GM21737 (cell line): ENCODE measurements at regions not wholly inside any gene's neighbourhood (a gene's known extent, or its start where the extent isn't known, plus 50 kb on each side); places are given as distances from the start of the nearest gene placed in this dataset.

Experiments
- ATAC-seq: cut with Tn5 transposase; IDR thresholded peaks from one replicate; pipeline ENCODE4 v1.9.1; 2021; ENCODE audit warnings: mild to moderate bottlenecking, moderate library complexity; ENCODE audit not compliant: unreplicated experiment

DNA sequence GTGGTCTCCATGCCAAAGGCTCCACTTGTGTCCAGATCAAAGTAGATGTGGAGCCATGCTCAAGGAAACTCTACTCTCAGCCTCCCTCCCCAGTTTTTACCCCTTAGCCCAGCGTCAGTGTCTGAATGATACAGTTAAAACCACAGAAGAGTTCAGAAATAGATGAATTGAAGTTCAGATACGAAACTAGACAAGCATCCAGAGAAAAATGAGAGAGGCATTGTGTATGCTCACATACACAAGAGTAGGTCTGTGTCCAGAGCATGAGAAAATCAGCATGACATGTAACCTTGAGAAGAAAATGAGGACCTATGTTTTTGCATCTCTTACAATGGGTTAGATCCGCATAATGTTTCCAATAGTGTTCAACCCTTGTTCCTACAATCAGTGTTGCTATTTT is 612.8 kb upstream of the PKDCC start:
- ATAC-seq: no peak

DNA sequence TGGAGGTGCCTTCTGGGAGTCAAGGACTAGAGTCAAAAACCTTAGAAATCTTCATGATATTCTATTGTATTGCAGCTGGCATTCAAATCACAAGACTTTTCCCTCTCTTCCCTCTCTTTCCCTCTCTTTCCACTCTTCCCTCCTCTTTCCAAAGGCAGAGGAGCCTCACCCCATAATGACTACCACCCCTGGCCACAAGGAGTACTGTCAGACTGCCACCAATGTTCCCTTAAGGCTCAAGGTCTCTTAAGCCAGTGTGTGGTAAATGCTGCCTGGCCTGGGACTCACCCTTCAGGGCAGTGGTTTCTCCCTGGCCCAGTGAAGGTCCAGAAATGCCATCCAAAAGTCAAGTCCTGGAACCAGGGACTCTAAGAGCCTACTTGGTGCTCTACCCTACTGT is 605.9 kb upstream of the PKDCC start:
- no peak for ATAC-seq

DNA sequence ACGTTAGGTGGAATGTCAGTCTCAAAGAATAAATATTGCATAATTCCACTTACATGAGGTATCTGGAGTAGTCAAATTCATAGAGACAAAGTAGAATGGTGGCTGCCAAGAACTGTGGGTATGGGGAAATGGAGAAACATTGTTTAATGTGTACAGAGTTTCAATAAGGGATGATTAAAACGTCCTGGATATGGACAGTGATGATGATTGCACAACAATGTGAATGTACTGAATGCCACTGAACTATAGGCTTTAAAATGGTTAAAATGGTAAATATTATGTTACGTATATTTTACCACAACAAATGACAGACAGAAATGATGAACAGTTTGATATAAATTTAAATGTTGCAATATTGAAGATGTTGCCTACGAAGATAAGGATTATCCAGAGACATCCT is 602.0 kb upstream of the PKDCC start:
- no peak for ATAC-seq

DNA sequence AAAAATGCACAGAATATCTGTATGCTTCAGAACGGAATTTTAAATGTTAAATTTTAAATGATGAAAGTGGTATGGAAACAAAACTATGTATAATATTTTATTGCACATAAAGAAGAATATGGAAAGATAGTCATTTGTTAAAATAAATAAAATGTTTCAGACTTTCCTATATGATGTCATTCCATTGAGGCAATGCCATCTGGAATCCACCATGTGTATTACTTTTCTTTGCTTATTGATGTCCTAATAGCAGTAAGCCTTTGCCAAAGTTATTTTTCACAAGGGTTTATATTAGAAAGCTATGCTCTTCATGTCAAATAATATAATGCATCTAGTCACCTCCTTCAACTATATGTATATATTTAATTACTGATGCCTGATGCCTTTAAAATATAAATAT is 601.6 kb upstream of the PKDCC start:
- no peak for ATAC-seq

DNA sequence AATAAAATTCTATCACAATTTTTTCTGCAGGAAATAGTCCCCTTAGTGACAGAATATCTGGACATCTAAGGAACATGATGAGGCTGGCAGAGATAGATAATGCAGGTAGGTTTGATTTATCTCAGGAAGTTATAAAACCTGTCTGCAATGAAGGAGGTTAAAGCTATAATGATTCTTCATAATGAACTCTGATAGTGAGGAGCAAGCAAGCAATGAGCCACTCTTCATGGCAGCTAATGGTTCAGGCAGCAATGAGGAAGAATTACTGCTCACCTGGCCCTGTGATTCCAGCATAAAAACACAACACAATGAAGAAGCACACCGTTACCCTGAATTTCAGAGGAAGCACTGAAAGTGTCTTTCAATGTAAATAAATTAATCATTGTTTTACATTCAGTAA is 599.6 kb upstream of the PKDCC start:
- ATAC-seq: no peak

DNA sequence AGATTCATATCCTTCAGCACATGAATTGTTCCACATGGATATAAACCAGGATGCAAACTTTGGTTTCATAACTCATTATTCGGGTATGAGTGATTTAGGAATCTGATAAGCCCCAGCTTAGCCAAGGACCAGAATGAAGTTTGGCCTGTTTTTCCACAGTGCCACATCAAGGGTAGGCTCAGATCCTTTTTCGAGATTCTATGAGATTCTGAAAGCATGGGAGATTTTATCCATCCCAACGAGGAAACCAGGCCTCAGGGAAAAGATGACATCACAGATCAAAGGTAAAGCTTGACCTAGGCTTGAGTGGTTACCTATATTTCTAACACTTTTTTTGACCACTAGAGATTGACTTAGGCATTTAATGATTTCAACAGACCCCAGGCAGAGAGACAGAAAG is 590.8 kb upstream of the PKDCC start:
- ATAC-seq: no peak

DNA sequence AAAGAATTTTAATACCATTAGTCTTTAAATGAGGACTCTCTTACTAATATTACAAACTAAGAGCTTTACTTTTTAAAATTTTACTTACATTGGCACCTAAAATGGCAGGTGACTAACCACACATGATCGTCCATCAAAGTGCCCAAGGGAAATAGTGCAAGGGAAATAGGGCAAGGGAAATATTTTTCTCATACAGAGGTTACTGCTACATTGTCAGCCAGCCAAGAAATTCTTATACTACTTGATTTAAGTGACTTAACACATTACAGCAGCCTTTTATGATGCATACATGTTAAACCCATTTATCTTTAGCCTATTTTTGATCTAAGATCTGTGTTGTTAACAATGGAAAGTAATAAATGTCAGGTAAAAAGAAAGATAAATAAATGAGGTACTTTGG is 587.2 kb upstream of the PKDCC start:
- no peak for ATAC-seq

DNA sequence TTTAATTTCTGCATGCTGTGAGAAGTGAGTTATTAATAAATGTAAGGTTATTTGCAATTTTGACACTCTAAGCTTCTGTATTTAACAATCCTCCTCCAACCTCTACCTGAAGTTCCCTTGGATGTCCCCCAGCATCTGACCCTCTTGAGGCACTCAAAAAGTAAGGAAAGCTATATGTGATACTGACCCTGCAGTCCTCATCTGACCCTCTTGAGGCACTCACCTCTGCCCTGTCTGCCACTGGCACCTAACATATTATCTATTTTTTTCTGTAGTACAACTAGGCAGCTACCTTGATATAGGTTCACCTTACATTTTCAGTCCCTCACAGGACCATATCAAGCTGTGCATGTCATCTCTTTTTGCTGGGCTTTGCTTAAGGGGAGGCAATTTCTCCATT is 583.4 kb upstream of the PKDCC start:
- no peak for ATAC-seq

DNA sequence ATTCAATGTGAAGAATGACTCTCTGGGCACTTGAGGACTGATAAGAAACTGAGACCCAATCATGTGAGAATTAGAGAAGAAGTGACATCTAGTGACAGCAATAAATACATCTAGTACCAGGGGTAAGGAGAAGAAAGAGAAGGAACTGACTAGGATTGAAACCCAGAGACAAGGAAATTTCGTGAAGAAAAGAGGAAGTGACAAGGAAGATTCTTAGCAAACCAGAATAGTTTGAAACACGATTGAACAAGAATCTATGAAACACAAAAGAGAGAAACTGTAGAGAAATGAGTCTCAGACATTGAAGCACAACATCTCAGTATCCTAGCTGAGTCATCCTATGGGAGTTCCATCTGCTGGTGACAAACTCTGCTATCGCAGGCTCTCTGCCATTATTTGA is 571.9 kb upstream of the PKDCC start:
- ATAC-seq: no peak

DNA sequence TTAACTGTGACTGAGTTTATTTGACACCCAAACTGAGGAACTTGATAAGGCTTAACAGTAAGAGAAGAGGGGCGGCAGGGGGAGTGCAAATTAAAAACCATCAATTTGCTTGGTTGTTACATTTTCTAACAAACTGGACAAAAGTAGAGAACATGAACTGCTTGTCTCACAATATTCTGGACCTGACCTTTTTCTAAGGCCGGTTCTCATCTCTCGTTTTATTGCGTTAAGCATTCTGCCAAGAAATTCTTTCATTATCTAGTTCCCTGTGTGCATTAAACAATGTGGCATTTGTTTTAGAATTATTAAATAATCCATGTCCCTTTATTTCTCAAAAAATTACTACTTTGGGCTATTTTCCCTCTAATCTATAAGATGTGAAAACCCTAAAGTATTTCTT is 565.2 kb upstream of the PKDCC start:
- ATAC-seq: no peak

DNA sequence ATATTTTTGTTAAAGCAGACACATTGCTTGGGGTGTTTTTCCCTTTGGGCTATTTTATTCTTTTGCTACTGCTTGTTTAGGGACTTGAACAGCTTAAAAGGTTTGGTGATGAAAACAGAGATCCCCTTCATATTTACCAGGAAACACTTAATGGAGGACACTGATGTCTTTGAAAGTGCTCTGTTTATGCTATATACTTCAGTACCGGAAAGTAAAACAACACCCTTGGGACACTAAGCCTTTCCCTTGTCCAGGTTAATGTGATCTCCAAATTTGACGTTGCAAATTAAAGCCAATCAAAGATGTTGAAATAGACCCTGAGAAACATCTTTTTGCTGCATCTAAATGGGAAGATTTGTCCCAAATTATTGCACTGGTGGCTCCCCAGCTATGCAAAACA is 564.6 kb upstream of the PKDCC start:
- no peak for ATAC-seq

DNA sequence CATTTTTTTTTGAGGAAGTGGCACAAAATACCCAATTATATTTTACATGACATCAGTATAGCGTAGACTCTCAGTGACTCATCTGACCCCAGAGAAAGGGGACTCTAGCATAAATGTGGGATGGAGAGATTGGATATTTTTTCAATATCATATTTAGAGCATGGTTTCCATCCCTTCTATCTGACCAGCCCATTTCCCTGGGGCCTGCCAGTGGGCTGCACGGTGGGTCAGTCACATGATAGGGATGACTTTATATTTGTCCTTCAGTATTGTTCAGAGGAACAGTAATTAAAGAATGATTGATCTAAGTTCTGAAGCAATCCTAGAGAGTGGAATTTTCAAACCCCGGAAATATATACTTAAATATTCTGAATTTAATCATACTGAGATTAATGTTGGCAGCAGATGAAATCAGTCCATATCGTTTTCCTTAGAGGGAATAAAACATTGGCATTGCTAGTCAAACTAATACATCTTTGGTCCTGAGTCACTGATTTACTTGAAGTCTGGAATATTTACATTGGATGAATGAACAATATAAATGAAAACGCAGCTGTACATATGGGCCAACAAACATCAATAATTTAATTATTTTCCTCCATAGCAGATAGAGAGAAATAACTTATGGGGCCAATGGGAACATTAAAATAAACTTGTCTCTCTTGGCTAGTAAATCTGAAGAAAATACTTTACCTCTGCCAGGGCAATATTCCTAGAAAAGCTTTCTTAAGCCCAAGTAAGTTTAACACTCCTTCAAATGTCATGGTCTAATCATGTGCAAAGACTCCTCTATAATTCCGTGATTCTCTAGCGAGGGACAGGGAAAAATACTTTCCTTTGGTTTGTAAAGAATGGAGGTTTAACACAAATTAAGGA is 563.6 kb upstream of the PKDCC start:
- ATAC-seq: no peak

DNA sequence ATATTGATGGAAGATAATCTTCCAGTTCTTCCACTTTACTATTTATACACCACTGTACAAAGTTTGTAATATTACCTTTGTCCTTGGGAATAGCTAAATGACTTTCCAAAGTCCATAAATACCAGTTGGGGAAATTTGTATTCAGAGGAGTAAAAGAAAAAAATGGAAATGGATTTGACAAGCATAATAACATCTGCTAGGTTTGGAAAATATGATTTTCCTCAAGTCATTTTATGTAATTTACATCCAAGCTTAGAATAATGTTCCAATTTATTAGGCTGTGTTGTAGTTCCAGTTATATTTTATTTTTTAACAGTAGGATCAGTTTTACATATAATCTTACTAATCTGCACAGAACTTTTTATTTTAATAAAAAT is 563.0 kb upstream of the PKDCC start:
- ATAC-seq: no peak

DNA sequence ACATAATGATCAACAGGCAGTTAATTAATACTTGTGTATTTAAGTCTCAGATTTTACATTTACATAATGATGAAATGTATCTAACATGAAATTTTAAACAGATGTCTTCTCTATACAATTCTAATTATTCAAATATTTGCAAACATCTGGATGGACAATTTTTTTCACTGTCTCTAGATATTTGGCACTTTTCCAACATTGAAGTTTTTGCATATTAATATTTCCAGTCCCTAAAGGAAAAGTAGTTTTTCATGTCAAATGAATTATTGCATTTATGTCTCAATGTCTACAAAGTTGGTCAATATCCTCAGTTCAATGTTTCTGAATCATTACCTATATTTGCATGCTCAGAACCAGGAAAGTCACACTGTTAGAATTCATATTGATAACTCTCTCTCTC is 560.9 kb upstream of the PKDCC start:
- no peak for ATAC-seq

DNA sequence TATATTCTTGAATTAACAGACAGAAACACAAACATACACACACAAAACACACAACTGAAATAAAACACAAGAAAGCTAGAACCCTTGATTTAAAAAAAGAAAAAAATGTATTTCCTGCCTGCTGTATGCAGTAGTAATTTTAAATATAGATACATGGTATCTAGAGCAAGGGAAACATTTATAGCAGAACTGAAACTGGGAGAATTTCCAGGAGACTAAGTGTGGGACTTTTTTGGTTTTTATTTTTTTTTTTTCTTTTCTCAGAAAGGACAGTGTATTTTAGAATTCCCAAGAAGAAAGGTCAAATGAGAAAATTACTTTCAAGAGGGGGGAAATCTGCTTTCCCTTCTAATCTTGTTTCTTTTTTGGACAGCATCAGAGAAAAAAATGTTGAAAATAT is 558.9 kb upstream of the PKDCC start:
- no peak for ATAC-seq

DNA sequence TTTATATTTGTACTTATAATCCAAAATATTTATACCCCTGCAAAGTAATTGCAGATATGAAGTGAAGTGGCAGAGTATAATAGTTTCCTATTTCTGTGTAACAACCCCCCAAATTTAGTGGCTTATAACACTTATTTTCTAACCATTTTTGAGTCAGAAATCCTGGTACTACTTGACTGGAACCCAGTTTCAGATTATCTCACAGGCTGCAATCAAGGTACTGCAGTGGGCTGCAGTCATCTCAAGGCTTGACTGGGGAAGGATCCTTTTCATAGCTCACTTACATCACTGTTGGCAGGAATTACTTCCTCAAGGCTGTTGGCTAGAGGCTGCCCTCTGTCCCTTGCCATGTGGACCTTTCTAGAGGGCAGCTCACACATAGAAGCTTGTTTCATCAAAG is 558.2 kb upstream of the PKDCC start:
- ATAC-seq: no peak

DNA sequence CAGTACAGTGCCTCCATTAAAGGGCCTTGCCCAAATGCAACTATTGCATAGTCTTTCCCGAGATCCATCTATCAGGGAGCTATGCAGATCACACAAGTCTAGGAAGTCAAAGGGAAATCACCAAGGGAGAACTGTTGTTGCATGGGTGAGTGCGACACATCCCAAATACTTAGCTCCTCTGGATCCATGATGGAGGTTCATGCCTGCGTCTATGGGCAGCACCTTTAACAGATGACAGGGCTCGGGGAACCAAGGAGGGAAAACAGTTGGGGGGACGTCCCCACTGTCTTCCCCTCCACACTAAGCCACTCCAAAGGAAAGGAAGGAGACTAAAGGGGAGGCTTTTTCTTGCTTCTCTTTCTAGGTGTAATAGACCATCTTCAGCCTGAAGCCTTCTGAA is 552.8 kb upstream of the PKDCC start:
- ATAC-seq: no peak

DNA sequence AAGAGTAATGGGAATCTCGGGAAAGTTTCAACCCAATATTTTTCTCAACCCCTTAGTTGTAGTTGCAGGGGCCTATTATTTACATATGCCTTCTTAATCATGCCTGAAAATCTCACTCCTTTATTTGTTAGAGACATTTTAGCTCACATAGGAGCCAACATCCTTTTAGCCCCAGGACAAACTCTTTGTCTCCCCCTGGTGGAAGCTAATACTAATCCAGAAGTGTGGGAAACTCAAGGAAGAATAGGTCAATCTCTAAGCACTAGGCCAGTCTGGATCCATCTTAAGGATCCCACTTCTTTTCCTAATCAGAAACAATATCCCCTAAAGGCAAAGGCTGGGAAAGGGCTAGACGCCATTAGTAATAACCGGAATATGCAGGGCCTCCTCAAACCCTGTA is 550.9 kb upstream of the PKDCC start:
- ATAC-seq: no peak

DNA sequence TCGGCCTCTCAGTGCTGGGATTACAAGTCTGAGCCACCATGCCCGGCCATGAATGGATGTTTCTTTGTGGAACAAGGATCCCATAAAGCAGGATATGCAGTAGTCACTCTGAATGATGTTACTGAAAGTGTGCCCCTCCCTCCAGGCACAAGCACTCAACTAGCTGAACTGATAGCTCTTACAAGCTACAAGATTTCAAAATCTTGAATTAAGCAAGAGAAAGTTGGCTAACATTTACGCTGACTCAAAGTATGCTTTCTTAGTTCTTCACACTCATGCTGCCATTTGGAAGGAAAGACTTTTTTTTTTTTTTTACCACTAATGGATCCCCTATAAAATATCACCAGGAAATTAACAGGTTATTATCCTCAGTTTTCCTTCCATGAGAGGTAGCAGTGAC is 549.0 kb upstream of the PKDCC start:
- ATAC-seq: no peak

DNA sequence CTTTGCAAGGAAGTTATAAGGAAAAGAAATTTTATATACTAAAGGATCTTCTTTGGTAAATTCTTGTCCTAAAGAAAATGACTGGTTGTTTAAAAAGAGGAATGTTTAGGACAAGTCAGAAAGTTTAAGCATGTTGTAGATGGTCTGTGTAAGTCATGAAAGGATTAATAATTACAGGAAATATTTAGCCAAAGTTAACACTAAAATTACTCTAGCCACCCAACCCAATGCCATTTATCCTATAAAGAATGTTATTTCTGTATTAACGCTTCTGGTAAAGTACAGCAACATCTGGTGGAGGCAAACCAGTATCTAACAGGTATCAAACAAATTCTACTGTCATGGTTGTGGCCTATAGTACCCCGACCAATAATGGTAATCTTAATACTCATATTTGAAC is 546.9 kb upstream of the PKDCC start:
- ATAC-seq: no peak

DNA sequence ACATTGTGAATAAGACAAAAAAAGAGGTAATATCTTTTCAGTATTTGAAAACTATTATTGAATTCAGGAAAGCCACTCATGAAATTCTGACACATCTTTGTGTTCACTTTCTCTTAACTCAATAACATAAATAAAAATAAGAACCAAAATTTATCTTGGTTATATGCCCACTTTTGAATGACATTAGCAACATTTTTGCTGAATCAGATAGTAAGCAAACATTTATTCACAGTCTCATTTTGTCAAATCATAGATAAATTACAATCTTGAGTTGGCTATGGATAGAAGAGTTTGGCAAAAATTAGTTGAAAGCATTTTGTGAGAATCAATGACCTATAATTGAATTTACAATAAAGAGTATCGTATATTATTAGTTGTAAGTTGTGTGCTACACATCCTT is 545.1 kb upstream of the PKDCC start:
- no peak for ATAC-seq

DNA sequence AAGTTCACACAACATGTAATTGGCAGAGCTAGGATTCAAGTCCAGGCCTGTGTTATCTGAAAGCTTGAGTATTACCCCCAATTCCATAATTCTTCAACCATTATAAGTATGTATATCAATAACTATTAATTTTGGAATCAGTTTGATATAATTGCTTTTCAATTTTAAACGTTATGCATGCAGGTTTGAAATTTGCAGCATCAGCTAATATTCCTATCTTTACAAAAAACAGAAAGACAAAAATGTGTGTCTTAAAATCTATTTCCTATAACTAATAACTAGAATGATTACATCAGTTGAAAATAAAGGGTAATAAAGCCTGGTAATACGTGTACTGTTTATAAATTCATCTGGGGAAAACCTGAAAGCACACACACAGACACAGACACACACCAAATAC is 543.3 kb upstream of the PKDCC start:
- no peak for ATAC-seq

DNA sequence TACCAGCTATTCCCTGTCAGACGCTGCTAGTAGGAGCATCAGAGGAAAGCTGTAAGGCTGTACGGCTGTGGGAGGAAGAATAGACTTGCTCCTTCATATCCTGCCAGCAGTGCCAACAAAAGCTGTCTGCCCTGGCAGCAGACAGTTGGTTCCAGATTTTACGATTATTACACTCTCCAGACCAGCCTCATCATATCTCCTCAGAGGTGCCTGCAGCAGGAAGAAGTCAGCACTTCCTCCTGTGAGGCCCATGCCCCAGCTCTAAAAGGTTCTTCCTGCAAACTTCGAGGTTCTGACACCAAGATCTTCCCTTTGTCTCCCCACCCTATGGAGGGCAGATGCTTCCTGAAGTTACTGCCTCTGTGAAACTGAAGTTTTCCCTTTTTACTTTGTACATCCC is 537.7 kb upstream of the PKDCC start:
- ATAC-seq: no peak
